HG03439 (cell line): ENCODE measurements at regions not wholly inside any gene's neighbourhood (a gene's known extent, or its start where the extent isn't known, plus 50 kb on each side); places are given as distances from the start of the nearest gene placed in this dataset.

Experiments used
- ATAC-seq: cut with Tn5 transposase; IDR thresholded peaks from one replicate; pipeline ENCODE4 v1.9.1; 2021; ENCODE audit warnings: mild to moderate bottlenecking, moderate library complexity; ENCODE audit not compliant: unreplicated experiment

GRCh38 chr5:61999371-61999770 is 306.6 kb upstream of the KIF2A start:
- ATAC-seq: no peak

- ATAC-seq: no peak
These were observed 305.4 kb upstream of the KIF2A start for GRCh38 chr5:62000646-62001045.

GRCh38 chr5:62001640-62002039 is 304.4 kb upstream of the KIF2A start:
- ATAC-seq: no peak

GRCh38 chr5:62002436-62002835 is 303.6 kb upstream of the KIF2A start:
- ATAC-seq: no peak

- ATAC-seq: no peak
These were observed 300.5 kb upstream of the KIF2A start for GRCh38 chr5:62005551-62005950.

- no peak for ATAC-seq
These were observed 298.5 kb upstream of the KIF2A start for GRCh38 chr5:62007457-62007856.

GRCh38 chr5:62011089-62011664 is 294.8 kb upstream of the KIF2A start:
- ATAC-seq: no peak

- ATAC-seq: no peak
These were observed 288.9 kb upstream of the KIF2A start for GRCh38 chr5:62017092-62017491.

- ATAC-seq: no peak
These were observed 276.7 kb upstream of the KIF2A start for GRCh38 chr5:62029303-62029702.

- no peak for ATAC-seq
These were observed 275.7 kb upstream of the KIF2A start for GRCh38 chr5:62030326-62030725.

- ATAC-seq: no peak
These were observed 268.0 kb upstream of the KIF2A start for GRCh38 chr5:62038024-62038423.

GRCh38 chr5:62041156-62041756 is 264.8 kb upstream of the KIF2A start:
- ATAC-seq: no peak

- ATAC-seq: no peak
These were observed 264.0 kb upstream of the KIF2A start for GRCh38 chr5:62042007-62042406.

GRCh38 chr5:62043289-62044280 is 262.4 kb upstream of the KIF2A start:
- no peak for ATAC-seq

- ATAC-seq: no peak
These were observed 261.0 kb upstream of the KIF2A start for GRCh38 chr5:62044989-62045388.

- ATAC-seq: no peak
These were observed 259.8 kb upstream of the KIF2A start for GRCh38 chr5:62046191-62046590.

GRCh38 chr5:62051747-62052146 is 254.3 kb upstream of the KIF2A start:
- ATAC-seq: no peak

GRCh38 chr5:62059960-62060359 is 246.0 kb upstream of the KIF2A start:
- ATAC-seq: no peak

GRCh38 chr5:62065050-62065449 is 241.0 kb upstream of the KIF2A start:
- ATAC-seq: no peak

GRCh38 chr5:62066761-62067277 is 239.2 kb upstream of the KIF2A start:
- no peak for ATAC-seq

GRCh38 chr5:62068554-62068953 is 237.5 kb upstream of the KIF2A start:
- ATAC-seq: no peak

- ATAC-seq: no peak
These were observed 228.6 kb upstream of the KIF2A start for GRCh38 chr5:62077387-62077786.
